Adrenal gland (tissue), 5 donors: ENCODE measurements at regions not wholly inside any gene's neighbourhood (a gene's known extent, or its start where the extent isn't known, plus 50 kb on each side); places are given as distances from the start of the nearest gene placed in this dataset.

Experiments
- POLR2A ChIP-seq, 2 donors: fragments of 450-650 bp; IDR thresholded peaks; one replicate each; pipeline ENCODE4 v1.6.1; 2017; ENCODE audit warnings: antibody characterized with exemption in 2 of 2, mild to moderate bottlenecking in 2 of 2, moderate library complexity in 1 of 2
- TF ChIP-seq, protein P1 (sequence below), 6 experiments: fragments of 450-650 bp in 4 of 6; fragments of 200-600 bp in 2 of 6; sonication (generic) in 1 of 6; IDR thresholded peaks; 1 replicate in 5 of 6; 2 replicates in 1 of 6; pipeline versions ENCODE4 v1.5.1 to v1.8.0; 2016 to 2021; ENCODE audit warnings: antibody characterized with exemption in 6 of 6, mild to moderate bottlenecking in 2 of 6, moderate library complexity in 1 of 6
- donor health status: DM: no; HTN: no; CAD: no.

GRCh38 chr10:28798964-28799363 lies 121.6 kb downstream of the BAMBI start:
- TF ChIP-seq, protein P1, sequence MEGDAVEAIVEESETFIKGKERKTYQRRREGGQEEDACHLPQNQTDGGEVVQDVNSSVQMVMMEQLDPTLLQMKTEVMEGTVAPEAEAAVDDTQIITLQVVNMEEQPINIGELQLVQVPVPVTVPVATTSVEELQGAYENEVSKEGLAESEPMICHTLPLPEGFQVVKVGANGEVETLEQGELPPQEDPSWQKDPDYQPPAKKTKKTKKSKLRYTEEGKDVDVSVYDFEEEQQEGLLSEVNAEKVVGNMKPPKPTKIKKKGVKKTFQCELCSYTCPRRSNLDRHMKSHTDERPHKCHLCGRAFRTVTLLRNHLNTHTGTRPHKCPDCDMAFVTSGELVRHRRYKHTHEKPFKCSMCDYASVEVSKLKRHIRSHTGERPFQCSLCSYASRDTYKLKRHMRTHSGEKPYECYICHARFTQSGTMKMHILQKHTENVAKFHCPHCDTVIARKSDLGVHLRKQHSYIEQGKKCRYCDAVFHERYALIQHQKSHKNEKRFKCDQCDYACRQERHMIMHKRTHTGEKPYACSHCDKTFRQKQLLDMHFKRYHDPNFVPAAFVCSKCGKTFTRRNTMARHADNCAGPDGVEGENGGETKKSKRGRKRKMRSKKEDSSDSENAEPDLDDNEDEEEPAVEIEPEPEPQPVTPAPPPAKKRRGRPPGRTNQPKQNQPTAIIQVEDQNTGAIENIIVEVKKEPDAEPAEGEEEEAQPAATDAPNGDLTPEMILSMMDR (IDR thresholded peaks at IDR 0.05), result no peak
- TF ChIP-seq POLR2A (IDR thresholded peaks at IDR 0.05), result no peak
